22Rv1 (cell line): ENCODE measurements at regions not wholly inside any gene's neighbourhood (a gene's known extent, or its start where the extent isn't known, plus 50 kb on each side); places are given as distances from the start of the nearest gene placed in this dataset.

ENCODE experiments used
- CTCF ChIP-seq: fragments of 450-650 bp; IDR thresholded peaks from 2 replicates; pipeline ENCODE4 v1.5.1; 2017; ENCODE audit warnings: mild to moderate bottlenecking
- ZFX ChIP-seq: fragments of 450-650 bp; IDR thresholded peaks from 2 replicates; pipeline ENCODE4 v1.6.1; 2017; ENCODE audit warnings: antibody characterized with exemption, borderline replicate concordance

- TF ChIP-seq CTCF (no peak), ZFX (no peak)
Observed at GRCh38 chr11:29326757-29327156, 690.1 kb downstream of the KCNA4 start.
